HCT116 (cell line): ENCODE measurements at regions not wholly inside any gene's neighbourhood (a gene's known extent, or its start where the extent isn't known, plus 50 kb on each side); places are given as distances from the start of the nearest gene placed in this dataset.

ENCODE experiments used
- ATAC-seq: fragments of 200-7000 bp; cut with Tn5 transposase; 2 replicates; pipeline ENCODE4 v1.9.1; 2020; ENCODE audit warnings: mild to moderate bottlenecking, moderate library complexity
- BruUV-seq: library from RNA; stranded (reverse); fragments of 400-500 nt; replicated peaks from 2 replicates; lab custom pipeline; 2021; lab: Mats Ljungman, UMichigan
- CTCF ChIA-PET: fragments of 300-600 bp; sonication (Branson Sonifier 250); formaldehyde crosslinking; loops from one replicate; lab custom pipeline; 2021; ENCODE audit warnings: antibody characterized with exemption; lab: Charles Lee
- POLR2A ChIA-PET: fragments of 300-600, 350-600 bp; sonication (Branson Sonifier 250); formaldehyde crosslinking; loops from one replicate; lab custom pipeline; 2021; ENCODE audit warnings: antibody characterized with exemption; lab: Charles Lee
- RAD21 ChIA-PET, 2 experiments: fragments of 300-600 bp; sonication (Branson Sonifier 250); formaldehyde crosslinking; loops; one replicate each; lab custom pipeline; 2023; ENCODE audit warnings: low total read pairs in 2 of 2; ENCODE audit not compliant: uncharacterized antibody in 2 of 2, unreplicated experiment in 2 of 2, low non-redundant PET in 1 of 2; lab: Charles Lee
- DNase-seq: peaks from one replicate; pipeline ENCODE4 v3.0.0-alpha.2; 2010; ENCODE audit warnings: low read depth, low spot score
- H2AFZ ChIP-seq: fragments of 200-600 bp; shearing (Covaris generic), sonication (generic); 2 replicates; pipeline ENCODE4 v1.6.1; 2017; ENCODE audit warnings: low read depth, mixed run types, mixed read lengths, antibody characterized with exemption, low read length; ENCODE audit not compliant: poor library complexity, severe bottlenecking
- H3K27ac ChIP-seq: 2 replicates; pipeline ENCODE4 v1.5.1; 2012; ENCODE audit warnings: low read depth, low read length
- H3K27me3 ChIP-seq: fragments of 200-600 bp; sonication (generic); 2 replicates; pipeline ENCODE4 v1.6.1; 2016; ENCODE audit warnings: mixed run types, low read length, mixed read lengths; ENCODE audit not compliant: insufficient read depth
- H3K36me3 ChIP-seq, 2 experiments: fragments of 200-500 bp in 1 of 2; fragments of 200-600 bp in 1 of 2; sonication (Bioruptor generic) in 1 of 2; sonication (generic) in 1 of 2; 2 replicates each; pipeline versions ENCODE4 v1.5.1 to v1.6.1; 2014 to 2016; ENCODE audit warnings: low read length in 2 of 2, inconsistent platforms in 1 of 2, mixed read lengths in 1 of 2, mixed run types in 1 of 2; ENCODE audit not compliant: insufficient read depth in 2 of 2, control insufficient read depth in 1 of 2
- H3K4me1 ChIP-seq, 2 experiments: fragments of 200-600 bp in 1 of 2; sonication (generic) in 1 of 2; 2 replicates each; pipeline versions ENCODE4 v1.5.1 to v1.6.1; 2012 to 2017; ENCODE audit warnings: low read length in 2 of 2, inconsistent platforms in 1 of 2, mild to moderate bottlenecking in 1 of 2, mixed read lengths in 1 of 2, mixed run types in 1 of 2, moderate library complexity in 1 of 2; ENCODE audit not compliant: insufficient read depth in 2 of 2, control insufficient read depth in 1 of 2
- H3K4me2 ChIP-seq: fragments of 200-600 bp; sonication (generic); 2 replicates; pipeline ENCODE4 v1.6.1; 2017; ENCODE audit warnings: mixed run types, low read length, mixed read lengths
- H3K4me3 ChIP-seq, 2 experiments: fragments of 200-600 bp in 1 of 2; sonication (generic) in 1 of 2; replicated peaks in 1 of 2; 2 replicates each; pipeline ENCODE4 v1.5.1; 2011 to 2016; ENCODE audit warnings: low read length in 2 of 2, control low read depth in 1 of 2, low read depth in 1 of 2, mild to moderate bottlenecking in 1 of 2, mixed read lengths in 1 of 2, mixed run types in 1 of 2
- H3K79me2 ChIP-seq: fragments of 200-600 bp; sonication (generic); 2 replicates; pipeline ENCODE4 v1.6.1; 2017; ENCODE audit warnings: mild to moderate bottlenecking, mixed run types, low read length, moderate library complexity, mixed read lengths; ENCODE audit not compliant: insufficient read depth
- H3K9ac ChIP-seq: fragments of 200-600 bp; sonication (generic); 2 replicates; pipeline ENCODE4 v1.6.1; 2016; ENCODE audit warnings: low read length, mixed read lengths
- H3K9me2 ChIP-seq: fragments of 200-600 bp; sonication (generic), shearing (Covaris generic); 2 replicates; pipeline ENCODE4 v1.6.1; 2017; ENCODE audit warnings: mixed run types, mild to moderate bottlenecking, moderate library complexity; ENCODE audit not compliant: insufficient read depth
- H3K9me3 ChIP-seq, 2 experiments: fragments of 200-500 bp in 1 of 2; fragments of 200-600 bp in 1 of 2; sonication (Bioruptor generic) in 1 of 2; sonication (generic) in 1 of 2; 2 replicates each; pipeline ENCODE4 v1.6.1; 2014 to 2017; ENCODE audit warnings: low read length in 2 of 2, mixed read lengths in 2 of 2, inconsistent platforms in 1 of 2, low read depth in 1 of 2, mild to moderate bottlenecking in 1 of 2, mixed run types in 1 of 2, moderate library complexity in 1 of 2; ENCODE audit not compliant: control insufficient read depth in 1 of 2, insufficient read depth in 1 of 2
- H4K20me1 ChIP-seq: fragments of 200-600 bp; sonication (generic), shearing (Covaris generic); 2 replicates; pipeline ENCODE4 v1.6.1; 2017; ENCODE audit warnings: mixed run types, mild to moderate bottlenecking, moderate library complexity; ENCODE audit not compliant: insufficient read depth
- ATF3 ChIP-seq: IDR thresholded peaks from 2 replicates; pipeline ENCODE4 v1.6.1; 2012
- CBX3 ChIP-seq: IDR thresholded peaks from 2 replicates; pipeline ENCODE4 v1.6.1; 2012; ENCODE audit warnings: low read depth
- CEBPB ChIP-seq: IDR thresholded peaks from 2 replicates; pipeline ENCODE4 v1.6.1; 2012; ENCODE audit warnings: low read depth
- EGR1 ChIP-seq: IDR thresholded peaks from 2 replicates; pipeline ENCODE4 v1.6.1; 2012; ENCODE audit warnings: low read depth
- ELF1 ChIP-seq: IDR thresholded peaks from 2 replicates; pipeline ENCODE4 v1.6.1; 2012; ENCODE audit warnings: low read depth, borderline replicate concordance
- EZH2 ChIP-seq: fragments of 200-600 bp; sonication (generic); IDR thresholded peaks from 2 replicates; pipeline ENCODE4 v1.6.1; 2017; ENCODE audit warnings: antibody characterized with exemption, mixed run types
- EZH2phosphoT487 ChIP-seq: fragments of 200-600 bp; IDR thresholded peaks from 2 replicates; pipeline ENCODE4 v1.6.1; 2018; ENCODE audit warnings: antibody characterized with exemption, borderline replicate concordance
- POLR2A ChIP-seq: IDR thresholded peaks from 2 replicates; pipeline ENCODE4 v1.7.0; 2011; ENCODE audit warnings: borderline replicate concordance; ENCODE audit not compliant: insufficient read depth, insufficient read length; ENCODE audit errors: extremely low read depth
- SIN3A ChIP-seq: IDR thresholded peaks from 2 replicates; pipeline ENCODE4 v1.6.1; 2012; ENCODE audit warnings: low read depth
- TCF7L2 ChIP-seq: IDR thresholded peaks from 2 replicates; pipeline ENCODE4 v1.7.0; 2011; ENCODE audit warnings: borderline replicate concordance, inconsistent platforms; ENCODE audit not compliant: insufficient read depth, insufficient read length; ENCODE audit errors: extremely low read depth
- YY1 ChIP-seq: IDR thresholded peaks from 2 replicates; pipeline ENCODE4 v1.6.1; 2011; ENCODE audit warnings: low read length, low read depth, moderate library complexity, mild to moderate bottlenecking; ENCODE audit not compliant: insufficient replicate concordance; ENCODE audit errors: extremely low read depth
- ZNF274 ChIP-seq: fragments of 200-500 bp; sonication (Bioruptor generic); IDR thresholded peaks from 2 replicates; pipeline ENCODE4 v1.6.1; 2014; ENCODE audit warnings: mild to moderate bottlenecking, low read depth, low read length, inconsistent platforms
- intact Hi-C: fragments of 100-400 bp; cut with micrococcal nuclease; formaldehyde crosslinking; loops from 2 replicates; pipeline ENCODE4 v1.10.0; 2022
- TF ChIP-seq, protein P1 (sequence below): IDR thresholded peaks from 2 replicates; pipeline ENCODE4 v1.6.1; 2012

GRCh38 chr5:158543539-158544387 is 556.0 kb downstream of the EBF1 start:
- intact Hi-C loops: no loop called here
- H3K4me2 ChIP-seq: no peak overlapping the region
- H2AFZ ChIP-seq: no peak overlapping the region
- no peak overlapping the region for H3K27ac ChIP-seq
- H3K27me3 ChIP-seq: no peaks in the 10 kb centered on the region
- TF ChIP-seq ZNF274 (no peak), ELF1 (no peak), POLR2A (no peak), ATF3 (no peak), TCF7L2 (no peak), EGR1 (no peak), CBX3 (no peak), EZH2 (no peak), EZH2phosphoT487 (no peak), SIN3A (no peak), YY1 (no peak), CEBPB (no peak)
- TF ChIP-seq, protein P1, sequence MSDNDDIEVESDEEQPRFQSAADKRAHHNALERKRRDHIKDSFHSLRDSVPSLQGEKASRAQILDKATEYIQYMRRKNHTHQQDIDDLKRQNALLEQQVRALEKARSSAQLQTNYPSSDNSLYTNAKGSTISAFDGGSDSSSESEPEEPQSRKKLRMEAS: no peak
- TF ChIP-seq, all 23 proteins: peak for 0
- Histone ChIP-seq H3K9me3 (no peaks in the 10 kb centered on the region), H3K4me3 (no peak overlapping the region), H3K79me2 (no peaks in the 10 kb centered on the region), H3K9ac (no peak overlapping the region), H3K9me2 (no peaks in the 10 kb centered on the region), H3K4me1 (no peaks in the 10 kb centered on the region), H3K36me3 (no peaks in the 10 kb centered on the region), H4K20me1 (no peaks in the 10 kb centered on the region)
- RAD21 ChIA-PET: no interaction called here
- ATAC-seq: no peak
- BruUV-seq: no TSS peak
- DNase-seq: no peak
- CTCF ChIA-PET: no interaction called here
- POLR2A ChIA-PET: no interaction called here
